Osteocyte (in vitro differentiated cells): ENCODE measurements at regions not wholly inside any gene's neighbourhood (a gene's known extent, or its start where the extent isn't known, plus 50 kb on each side); places are given as distances from the start of the nearest gene placed in this dataset.
"Not testable (repeated sequence)": the region's sequence is repeated elsewhere in the genome, so short reads cannot be mapped to it uniquely, and the experiment has no call there.

ENCODE experiments used
- DNase-seq: peaks from one replicate; pipeline ENCODE4 v3.0.0; 2021; ENCODE audit warnings: mixed read lengths; ENCODE audit not compliant: unreplicated experiment; ENCODE audit errors: extremely low spot score
- H3K27ac Mint-ChIP-seq: one replicate; pipeline ENCODE4 v1.8.0; 2021; ENCODE audit warnings: mild to moderate bottlenecking, mixed read lengths; ENCODE audit not compliant: unreplicated experiment
- H3K27me3 Mint-ChIP-seq: one replicate; pipeline ENCODE4 v1.8.0; 2021; ENCODE audit warnings: mixed read lengths; ENCODE audit not compliant: unreplicated experiment
- H3K36me3 Mint-ChIP-seq: one replicate; pipeline ENCODE4 v1.8.0; 2021; ENCODE audit warnings: mixed read lengths; ENCODE audit not compliant: unreplicated experiment
- H3K4me1 Mint-ChIP-seq: one replicate; pipeline ENCODE4 v1.8.0; 2021; ENCODE audit warnings: mixed read lengths; ENCODE audit not compliant: unreplicated experiment
- H3K4me3 Mint-ChIP-seq: one replicate; pipeline ENCODE4 v1.8.0; 2021; ENCODE audit warnings: mild to moderate bottlenecking, moderate library complexity, mixed read lengths; ENCODE audit not compliant: unreplicated experiment
- H3K9me3 Mint-ChIP-seq: one replicate; pipeline ENCODE4 v1.8.0; 2021; ENCODE audit warnings: mixed read lengths; ENCODE audit not compliant: unreplicated experiment
- TF ChIP-seq, protein P1 (sequence below): fragments of 200-600 bp; sonication (generic); IDR thresholded peaks from 2 replicates; pipeline ENCODE4 v1.5.0; 2021; ENCODE audit warnings: antibody characterized with exemption, mild to moderate bottlenecking, moderate library complexity

DNA sequence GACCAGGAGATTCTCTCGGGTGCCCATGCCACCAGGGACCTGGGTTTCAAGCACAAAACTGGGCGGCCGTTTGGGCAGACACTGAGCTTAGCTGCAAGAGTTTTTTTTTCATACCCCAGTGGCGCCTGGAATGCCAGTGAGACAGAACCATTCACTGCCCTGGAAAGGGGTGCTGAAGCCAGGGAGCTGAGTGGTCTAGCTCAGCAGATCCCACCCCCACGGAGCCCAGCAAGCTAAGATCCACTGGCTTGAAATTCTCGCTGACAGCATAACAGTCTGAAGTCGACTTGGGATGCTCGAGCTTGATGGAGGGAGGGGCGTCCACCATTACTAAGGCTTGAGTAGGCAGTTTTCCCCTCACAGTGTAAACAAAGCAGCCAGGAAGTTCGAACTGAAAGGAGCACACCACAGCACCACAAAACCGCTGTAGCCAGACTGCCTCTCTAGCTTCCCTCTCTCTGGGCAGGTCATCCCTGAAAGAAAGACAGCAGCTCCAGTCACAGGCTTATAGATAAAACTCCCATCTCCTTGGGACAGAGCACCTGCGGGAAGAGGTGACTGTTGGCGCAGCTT lies 157.7 kb downstream of the GIPC2 start:
- H3K4me3 Mint-ChIP-seq, H3K27ac Mint-ChIP-seq, H3K36me3 Mint-ChIP-seq, DNase-seq, H3K9me3 Mint-ChIP-seq, H3K4me1 Mint-ChIP-seq: not testable (repeated sequence)
- peaks cover 64% of the 10 kb centered on the region for H3K27me3 Mint-ChIP-seq

DNA sequence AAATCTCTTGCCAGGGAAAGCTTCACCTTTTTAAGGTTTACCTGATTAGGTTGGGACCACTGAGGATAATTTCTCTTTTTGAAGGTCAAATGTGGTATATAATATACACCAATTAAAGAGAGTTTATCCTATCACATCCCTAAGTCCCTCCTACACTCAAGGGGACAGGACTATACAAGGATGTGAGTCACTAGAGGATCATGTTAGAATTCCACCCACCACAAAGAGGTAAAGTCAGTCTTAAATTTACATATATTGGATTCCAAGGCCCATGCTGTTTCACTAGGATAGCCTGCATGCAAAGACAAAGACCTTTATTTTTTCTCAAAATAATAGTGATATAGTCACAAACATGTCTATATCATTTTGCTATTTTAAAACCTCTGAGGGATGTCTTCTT lies 164.4 kb downstream of the GIPC2 start:
- Mint-ChIP-seq H3K4me3 (no peak overlapping the region), H3K9me3 (peaks cover 24% of the 10 kb centered on the region), H3K4me1 (no peaks in the 10 kb centered on the region), H3K36me3 (no peaks in the 10 kb centered on the region), H3K27me3 (peaks cover 37% of the 10 kb centered on the region), H3K27ac (no peak overlapping the region)
- TF ChIP-seq, protein P1, sequence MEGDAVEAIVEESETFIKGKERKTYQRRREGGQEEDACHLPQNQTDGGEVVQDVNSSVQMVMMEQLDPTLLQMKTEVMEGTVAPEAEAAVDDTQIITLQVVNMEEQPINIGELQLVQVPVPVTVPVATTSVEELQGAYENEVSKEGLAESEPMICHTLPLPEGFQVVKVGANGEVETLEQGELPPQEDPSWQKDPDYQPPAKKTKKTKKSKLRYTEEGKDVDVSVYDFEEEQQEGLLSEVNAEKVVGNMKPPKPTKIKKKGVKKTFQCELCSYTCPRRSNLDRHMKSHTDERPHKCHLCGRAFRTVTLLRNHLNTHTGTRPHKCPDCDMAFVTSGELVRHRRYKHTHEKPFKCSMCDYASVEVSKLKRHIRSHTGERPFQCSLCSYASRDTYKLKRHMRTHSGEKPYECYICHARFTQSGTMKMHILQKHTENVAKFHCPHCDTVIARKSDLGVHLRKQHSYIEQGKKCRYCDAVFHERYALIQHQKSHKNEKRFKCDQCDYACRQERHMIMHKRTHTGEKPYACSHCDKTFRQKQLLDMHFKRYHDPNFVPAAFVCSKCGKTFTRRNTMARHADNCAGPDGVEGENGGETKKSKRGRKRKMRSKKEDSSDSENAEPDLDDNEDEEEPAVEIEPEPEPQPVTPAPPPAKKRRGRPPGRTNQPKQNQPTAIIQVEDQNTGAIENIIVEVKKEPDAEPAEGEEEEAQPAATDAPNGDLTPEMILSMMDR = no peak
- DNase-seq = no peak

DNA sequence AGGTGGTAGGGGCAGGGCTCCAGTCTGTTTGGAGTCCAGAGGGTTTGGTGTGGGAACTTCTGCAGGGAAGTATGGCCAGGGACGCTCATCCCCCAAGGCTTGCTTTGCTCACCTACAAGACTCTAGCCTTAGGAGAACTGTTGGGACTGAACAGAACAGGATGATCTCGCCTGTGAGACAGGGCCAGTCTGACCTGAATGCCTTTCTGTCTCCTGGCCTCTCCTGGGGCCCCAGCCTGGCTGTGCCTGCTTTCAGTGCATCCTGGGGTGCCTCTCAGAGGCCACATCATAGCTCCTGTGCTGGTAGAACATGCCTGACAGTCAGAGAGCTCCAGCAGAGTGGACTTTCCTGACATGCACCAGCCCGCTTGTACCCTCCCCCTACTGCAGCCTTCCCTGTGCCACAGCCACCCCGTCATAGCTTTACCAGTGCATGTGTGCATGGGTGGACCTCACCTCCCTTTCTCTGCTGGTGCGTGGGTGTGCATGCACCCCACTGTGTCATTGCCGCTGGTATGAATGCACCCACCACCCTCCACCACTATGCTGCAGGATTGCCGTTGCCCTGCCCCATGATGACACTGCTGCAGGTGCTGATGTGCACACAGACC lies 165.8 kb downstream of the GIPC2 start:
- Mint-ChIP-seq H3K27me3 (peaks cover 35% of the 10 kb centered on the region), H3K36me3 (no peaks in the 10 kb centered on the region), H3K27ac (no peak overlapping the region), H3K9me3 (peaks cover 16% of the 10 kb centered on the region), H3K4me1 (no peaks in the 10 kb centered on the region), H3K4me3 (no peak overlapping the region)
- DNase-seq = no peak
- TF ChIP-seq, protein P1 = no peak

DNA sequence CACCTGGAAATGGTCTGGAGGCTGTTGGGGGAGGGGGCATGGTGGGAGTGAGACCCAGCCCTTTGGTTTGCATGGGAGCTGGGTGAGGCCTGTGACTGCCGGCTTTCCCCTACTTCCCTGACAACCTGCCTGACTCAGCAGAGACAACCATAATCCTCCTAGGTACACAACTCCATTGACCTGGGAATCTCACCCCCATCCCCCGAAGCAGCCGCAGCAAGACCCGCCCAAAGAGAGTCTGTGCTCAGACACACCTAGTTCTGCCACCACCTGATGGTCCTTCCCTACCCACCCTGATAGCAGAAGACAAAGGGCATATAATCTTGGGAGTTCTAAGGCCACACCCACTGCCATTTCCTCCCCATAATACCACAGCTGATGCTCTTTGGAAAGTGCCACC lies 168.6 kb downstream of the GIPC2 start:
- Mint-ChIP-seq H3K4me3 (no peak overlapping the region), H3K36me3 (no peaks in the 10 kb centered on the region), H3K27me3 (peaks cover 28% of the 10 kb centered on the region), H3K9me3 (peaks cover 16% of the 10 kb centered on the region), H3K27ac (no peak overlapping the region), H3K4me1 (no peaks in the 10 kb centered on the region)
- DNase-seq = no peak
- TF ChIP-seq, protein P1 = no peak

DNA sequence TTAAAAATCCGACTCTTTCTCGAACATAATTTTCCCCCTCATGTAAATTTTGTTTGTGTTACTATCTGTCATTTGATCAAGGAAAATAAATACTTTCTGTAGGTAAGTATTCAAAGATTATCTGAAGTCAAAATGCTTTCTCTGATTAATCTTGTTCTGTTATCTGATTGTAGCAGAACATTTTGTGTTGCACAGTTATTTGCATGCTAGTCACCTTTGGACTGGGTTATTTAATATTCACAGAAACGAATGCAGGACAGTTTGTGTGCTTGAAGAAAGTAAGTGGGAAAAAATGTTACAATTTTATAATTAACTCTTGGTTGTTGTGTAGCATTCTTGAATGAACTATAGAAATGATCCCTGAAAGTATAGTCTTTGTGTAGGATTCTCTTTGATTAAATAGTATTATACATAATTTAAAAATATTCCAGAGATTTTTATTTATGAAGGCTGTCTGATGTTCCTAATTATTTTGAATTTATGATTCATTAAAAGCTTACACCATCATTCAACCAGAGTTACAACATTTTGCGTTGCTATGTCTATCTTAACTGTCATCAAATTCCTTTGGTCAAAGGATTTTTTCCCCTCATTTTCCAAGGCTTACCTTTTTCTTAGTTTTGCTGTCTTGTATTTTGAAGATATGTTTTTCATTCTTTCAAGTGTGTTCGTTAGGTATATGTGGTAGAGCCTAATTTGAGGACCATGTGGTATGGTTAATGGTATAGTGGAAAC lies 176.6 kb downstream of the GIPC2 start:
- Mint-ChIP-seq H3K4me1 (peaks cover 16% of the 10 kb centered on the region), H3K9me3 (peaks cover 16% of the 10 kb centered on the region), H3K4me3 (no peak overlapping the region), H3K36me3 (no peaks in the 10 kb centered on the region), H3K27ac (no peak overlapping the region), H3K27me3 (peaks cover 15% of the 10 kb centered on the region)
- DNase-seq = no peak
- TF ChIP-seq, protein P1 = no peak
